NB4 (cell line): ENCODE measurements at regions not wholly inside any gene's neighbourhood (a gene's known extent, or its start where the extent isn't known, plus 50 kb on each side); places are given as distances from the start of the nearest gene placed in this dataset.

ENCODE experiments used
- POLR2A ChIP-seq: IDR thresholded peaks from 2 replicates; pipeline ENCODE4 v1.6.1; 2011; ENCODE audit warnings: mild to moderate bottlenecking; ENCODE audit not compliant: insufficient read length; ENCODE audit errors: extremely low read depth
- TF ChIP-seq, protein P1 (sequence below): IDR thresholded peaks from one replicate; pipeline ENCODE4 v1.5.1; 2012; ENCODE audit warnings: low read depth, low read length
- TF ChIP-seq, protein P2 (sequence below): IDR thresholded peaks from 2 replicates; pipeline ENCODE4 v1.6.1; 2011; ENCODE audit warnings: low read depth, low read length

DNA sequence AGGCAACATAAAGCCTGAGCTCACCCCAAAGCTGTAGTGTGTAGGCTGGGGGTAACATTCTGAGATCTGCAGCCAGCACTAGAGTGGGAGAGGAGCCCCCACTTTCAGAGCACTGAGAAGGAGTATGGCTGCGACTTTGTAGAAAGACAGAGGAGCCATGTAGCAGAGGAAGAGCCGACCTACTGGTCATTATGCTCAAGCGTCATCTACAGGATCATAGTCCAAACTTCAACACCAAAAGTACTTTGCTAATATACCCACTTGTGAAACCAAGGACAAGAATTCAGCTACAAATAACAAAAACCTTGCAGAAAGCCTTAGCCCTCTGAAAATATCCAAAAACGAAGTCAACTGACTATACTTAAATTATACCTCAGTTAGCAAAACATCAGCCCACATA, 330.1 kb downstream of the MAN2A1 start:
- TF ChIP-seq, protein P1, sequence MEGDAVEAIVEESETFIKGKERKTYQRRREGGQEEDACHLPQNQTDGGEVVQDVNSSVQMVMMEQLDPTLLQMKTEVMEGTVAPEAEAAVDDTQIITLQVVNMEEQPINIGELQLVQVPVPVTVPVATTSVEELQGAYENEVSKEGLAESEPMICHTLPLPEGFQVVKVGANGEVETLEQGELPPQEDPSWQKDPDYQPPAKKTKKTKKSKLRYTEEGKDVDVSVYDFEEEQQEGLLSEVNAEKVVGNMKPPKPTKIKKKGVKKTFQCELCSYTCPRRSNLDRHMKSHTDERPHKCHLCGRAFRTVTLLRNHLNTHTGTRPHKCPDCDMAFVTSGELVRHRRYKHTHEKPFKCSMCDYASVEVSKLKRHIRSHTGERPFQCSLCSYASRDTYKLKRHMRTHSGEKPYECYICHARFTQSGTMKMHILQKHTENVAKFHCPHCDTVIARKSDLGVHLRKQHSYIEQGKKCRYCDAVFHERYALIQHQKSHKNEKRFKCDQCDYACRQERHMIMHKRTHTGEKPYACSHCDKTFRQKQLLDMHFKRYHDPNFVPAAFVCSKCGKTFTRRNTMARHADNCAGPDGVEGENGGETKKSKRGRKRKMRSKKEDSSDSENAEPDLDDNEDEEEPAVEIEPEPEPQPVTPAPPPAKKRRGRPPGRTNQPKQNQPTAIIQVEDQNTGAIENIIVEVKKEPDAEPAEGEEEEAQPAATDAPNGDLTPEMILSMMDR = no peak
- TF ChIP-seq, protein P2, sequence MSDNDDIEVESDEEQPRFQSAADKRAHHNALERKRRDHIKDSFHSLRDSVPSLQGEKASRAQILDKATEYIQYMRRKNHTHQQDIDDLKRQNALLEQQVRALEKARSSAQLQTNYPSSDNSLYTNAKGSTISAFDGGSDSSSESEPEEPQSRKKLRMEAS = no peak
- TF ChIP-seq POLR2A = no peak
